Activated CD4-positive, alpha-beta T cell treated with anti-CD3 and anti-CD28 coated beads, Interleukin-2, amount 50 U/mL, for 16 hours (primary cell): ENCODE measurements at regions not wholly inside any gene's neighbourhood (a gene's known extent, or its start where the extent isn't known, plus 50 kb on each side); places are given as distances from the start of the nearest gene placed in this dataset.
"Not testable (repeated sequence)": the region's sequence is repeated elsewhere in the genome, so short reads cannot be mapped to it uniquely, and the experiment has no call there.

Source experiments
- DNase-seq: peaks from one replicate; pipeline ENCODE4 v3.0.0-alpha.2; 2020

DNA sequence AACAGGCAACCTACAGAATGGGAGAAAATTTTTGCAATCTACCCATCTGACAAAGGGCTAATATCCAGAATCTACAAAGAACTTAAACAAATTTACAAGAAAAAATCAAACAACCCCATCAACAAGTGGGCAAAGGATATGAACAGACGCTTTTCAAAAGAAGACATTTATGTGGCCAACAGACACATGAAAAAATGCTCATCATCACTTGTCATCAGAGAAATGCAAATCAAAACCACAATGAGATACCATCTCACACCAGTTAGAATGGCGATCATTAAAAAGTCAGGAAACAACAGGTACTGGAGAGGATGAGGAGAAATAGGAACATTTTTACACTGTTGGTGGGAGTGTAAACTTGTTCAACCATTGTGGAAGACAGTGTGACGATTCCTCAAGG, 321.6 kb downstream of the RPLP1 start:
- DNase-seq = not testable (repeated sequence)

DNA sequence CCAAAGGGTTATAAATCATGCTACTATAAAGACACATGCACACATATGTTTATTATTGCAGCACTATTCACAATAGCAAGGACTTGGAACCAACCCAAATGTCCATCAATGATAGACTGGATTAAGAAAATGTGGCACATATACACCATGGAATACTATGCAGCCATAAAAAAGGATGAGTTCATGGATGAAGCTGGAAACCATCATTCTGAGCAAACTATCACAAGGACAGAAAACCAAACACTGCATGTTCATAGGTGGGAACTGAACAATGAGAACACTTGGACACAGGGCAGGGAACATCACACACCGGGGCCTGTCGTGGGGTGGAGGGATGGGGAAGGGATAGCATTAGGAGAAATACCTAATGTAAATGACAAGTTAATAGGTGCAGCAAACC, 322.1 kb downstream of the RPLP1 start:
- not testable (repeated sequence) for DNase-seq

DNA sequence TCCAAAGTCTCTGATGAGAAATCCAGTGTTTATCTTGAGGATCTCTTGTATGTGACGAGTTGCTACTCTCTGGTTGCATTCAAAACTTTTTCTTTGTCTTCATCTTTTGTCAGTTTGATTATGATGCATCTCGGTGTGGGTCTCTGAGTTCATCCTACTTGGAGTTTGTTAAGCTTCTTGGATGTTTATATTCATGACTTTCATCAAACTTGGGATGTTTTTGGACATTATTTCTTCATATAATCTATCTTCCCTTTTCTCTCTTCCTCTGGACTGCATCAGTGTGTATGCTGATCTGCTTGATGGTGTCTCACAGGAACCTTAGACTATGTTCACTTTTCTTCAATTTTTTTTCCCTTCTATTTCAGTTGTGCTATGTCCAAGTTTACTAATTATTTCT, 320.4 kb downstream of the TLE3 start:
- no peak for DNase-seq

DNA sequence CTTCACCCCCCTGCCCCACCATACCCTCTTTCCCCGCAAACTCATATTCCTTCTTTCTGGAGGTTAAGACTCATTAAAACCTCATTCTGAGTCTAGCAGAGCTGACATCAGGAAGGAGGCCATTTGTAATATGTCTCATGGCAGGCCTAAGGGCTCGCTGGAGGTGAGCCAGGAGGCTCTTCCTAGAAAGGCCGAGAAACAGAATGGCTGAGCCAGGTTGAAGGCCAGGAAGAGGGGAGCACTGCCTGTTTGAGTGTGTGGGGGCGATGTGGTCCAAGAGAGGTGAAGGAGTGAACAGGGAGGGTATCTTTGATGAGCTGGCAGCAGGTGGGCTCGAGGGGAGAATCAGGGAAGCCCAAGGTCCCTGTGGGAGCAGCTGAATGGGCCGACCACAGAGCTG, 317.3 kb downstream of the TLE3 start:
- DNase-seq = no peak

DNA sequence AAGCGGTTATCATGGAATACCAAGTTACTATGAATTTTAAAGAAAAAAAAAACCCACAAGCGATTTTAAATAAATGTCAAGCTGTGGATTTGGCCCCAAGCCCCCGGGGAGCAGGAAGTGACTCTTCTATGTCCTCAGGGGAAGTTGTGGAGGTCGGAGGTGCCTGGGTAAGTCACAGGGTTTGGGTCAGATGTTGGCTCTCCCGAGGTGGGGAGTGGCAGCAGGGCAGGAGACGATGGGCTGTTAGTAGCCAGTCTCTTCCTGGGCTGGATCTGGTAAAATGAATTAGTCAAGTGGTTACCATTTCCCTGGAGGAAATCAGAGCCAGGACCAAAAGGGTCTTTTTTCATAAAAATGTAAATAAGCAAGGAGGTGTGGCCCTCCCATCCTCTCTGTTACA, 316.7 kb downstream of the TLE3 start:
- no peak for DNase-seq

DNA sequence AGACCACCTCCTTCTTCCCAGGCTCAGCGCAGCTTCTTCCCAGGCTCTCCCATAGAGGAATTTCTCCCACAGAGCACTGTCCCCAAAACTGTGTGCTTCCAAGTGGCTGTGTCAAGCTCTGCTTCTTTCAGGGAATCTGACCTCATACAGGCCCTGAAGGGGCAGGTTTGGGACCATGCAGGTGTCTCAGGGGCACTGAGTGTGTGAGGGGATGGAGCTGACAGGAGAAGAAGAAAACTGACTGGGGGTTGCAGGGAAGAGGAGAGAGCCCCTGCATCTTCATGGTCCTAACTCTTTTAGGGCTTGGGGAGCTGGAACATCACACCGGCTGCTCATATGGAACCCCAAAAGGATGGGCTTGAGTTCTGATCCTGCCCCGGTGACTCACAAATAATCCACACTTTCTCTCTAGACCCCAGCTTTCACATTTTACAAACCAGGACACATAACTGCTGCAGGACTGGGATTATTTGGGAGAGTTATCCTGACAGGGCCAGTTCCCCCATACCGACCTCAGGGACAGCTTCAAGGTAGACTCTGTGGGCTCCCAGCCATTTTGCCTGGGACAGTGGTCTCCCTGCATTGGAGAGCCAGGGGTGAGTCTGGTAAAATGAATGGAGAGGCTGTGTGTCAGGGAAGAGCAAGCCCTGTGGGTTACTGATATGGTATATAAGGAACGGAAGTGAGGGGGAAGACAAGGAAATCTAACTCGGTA, 316.1 kb downstream of the TLE3 start:
- DNase-seq = no peak

DNA sequence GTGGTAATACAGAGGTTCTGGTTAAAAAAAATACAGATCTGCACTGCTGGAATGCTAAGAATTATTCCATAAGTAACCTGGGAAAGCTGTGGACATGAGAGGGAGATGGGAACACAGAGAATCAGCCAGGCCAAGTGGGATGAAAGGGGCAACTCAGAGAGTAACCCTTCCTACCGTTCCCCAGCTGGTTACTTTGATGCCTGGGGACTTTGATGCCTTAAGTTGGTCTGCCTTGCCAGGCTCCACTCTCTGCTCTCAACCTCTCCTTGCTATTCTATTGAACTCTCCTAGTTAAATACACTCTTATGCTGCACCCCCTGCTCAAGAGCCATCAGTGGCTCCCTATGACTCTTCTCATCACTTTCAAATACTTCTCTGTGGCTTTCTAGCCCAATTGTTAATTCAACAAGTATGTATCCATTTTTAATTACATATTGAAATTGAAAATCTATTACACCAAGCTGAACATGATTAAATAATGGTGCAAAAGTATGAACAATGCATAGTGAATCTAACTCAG, 315.5 kb downstream of the TLE3 start:
- DNase-seq = no peak

DNA sequence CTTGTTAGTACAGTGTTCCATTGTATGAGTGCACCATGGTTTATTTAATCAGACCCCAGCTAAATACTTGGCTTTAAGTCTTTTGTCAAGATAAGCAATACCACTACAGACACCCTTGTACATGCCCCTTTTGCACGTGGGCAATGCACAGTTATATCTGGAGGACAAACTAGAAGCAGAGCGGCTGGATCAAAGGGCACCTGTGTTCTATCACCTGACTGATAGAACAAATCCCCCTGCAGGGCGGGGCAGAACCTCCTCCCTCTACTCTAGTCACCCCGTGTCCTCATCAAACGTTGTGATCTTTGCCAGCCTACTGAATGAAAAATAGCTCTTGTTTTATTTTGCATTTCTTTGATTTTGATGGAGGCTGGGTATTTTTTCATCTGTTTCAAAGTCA, 314.9 kb downstream of the TLE3 start:
- DNase-seq = no peak

DNA sequence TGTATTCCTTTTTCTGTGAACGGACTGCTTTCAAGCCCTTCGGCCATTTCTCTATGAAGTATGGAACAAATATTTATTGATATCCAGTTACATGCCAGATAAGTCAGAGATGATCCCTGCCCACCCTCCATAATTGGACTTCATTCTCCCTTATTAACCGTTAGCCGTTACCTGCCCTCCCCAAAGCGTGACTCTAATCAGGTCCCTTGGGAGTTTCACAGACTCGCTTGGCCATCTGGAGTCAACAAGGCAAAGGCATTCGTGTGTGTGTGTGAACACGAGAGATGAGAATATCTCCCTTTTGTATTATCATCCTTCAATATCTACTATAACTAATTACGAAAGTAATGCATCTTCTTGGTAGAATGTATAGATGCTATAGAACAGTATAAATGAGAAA, 314.5 kb downstream of the TLE3 start:
- DNase-seq = no peak

DNA sequence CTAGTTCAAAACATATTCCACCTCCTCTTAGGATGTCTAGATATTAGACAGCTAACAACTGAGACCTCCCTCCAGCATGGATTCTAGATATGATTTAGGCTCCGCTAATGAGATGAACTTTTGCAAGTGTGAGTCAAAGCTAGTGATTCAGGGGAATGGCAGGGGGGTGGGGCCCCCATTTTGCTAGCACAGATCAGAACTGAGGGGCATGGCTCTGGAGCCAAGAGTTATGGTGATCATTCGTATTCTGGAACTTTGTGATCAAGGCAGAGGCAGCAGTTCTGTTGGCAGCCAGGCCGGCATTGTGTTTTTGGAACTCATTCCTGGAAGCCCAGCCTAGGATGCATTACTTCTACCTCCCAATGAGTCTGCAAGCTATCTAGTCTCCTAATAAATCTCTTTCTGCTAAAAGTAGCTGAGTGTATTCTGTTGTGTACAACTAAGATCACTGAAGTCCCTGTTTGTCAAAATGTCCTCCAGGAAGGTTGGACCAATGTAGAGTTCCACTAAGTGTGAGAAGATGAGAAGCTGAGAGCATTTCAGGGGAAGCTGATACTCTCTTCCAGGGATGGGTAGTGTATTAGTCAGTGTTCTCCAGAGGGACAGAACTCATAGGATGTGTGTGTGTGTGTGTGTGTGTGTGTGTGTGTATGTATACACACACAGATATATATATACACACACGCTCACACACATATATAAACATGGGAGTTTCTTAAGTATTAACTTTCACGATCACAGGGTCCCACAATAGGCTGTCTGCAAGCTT, 312.7 kb downstream of the TLE3 start:
- DNase-seq = no peak

DNA sequence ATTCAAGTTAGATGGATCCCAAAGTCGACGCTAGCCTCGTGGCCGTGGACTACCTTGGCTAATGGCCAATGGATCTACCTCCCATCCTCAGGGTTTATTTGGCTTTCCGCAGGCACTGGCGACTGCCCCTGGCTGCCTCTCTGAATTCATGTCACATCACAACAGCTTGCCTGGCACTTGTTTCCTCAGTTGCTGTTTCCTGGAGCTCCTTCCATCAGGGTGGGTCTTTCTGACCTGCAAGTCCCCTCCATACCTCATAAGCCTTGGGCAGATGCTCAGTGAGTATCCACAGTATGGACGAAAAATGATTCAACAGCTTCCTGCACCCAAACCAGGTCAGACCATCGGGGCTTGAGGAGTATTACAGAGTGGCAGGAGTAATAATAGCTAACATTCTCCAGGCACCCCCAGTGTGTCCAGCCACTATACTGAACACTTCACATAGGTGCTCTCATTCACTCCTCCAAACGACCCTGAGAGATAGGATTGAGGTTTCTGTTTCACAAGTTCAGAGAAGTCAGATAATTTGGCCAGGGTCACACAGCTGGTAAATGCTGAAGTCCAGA, 311.5 kb downstream of the TLE3 start:
- DNase-seq = no peak

DNA sequence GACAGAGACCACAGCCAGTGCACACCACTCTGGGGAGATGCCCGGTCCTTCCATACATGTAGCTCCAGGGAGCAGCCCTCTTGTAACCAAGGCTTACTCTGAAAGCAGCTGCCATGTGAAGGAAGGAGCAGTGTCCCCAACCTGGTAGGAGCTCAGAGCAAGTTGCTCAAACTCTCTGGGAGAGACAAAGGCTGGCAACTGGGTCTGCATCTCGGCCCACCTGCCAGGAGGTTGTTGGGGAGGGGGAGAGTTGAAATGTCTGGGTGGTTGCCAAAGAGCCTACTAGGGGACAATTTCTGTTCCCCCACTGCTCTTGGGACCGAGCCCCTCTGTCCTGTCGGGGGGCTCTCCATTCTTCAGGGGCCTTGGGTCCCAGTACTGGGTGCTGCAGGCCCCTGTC, 309.9 kb downstream of the TLE3 start:
- no peak for DNase-seq

DNA sequence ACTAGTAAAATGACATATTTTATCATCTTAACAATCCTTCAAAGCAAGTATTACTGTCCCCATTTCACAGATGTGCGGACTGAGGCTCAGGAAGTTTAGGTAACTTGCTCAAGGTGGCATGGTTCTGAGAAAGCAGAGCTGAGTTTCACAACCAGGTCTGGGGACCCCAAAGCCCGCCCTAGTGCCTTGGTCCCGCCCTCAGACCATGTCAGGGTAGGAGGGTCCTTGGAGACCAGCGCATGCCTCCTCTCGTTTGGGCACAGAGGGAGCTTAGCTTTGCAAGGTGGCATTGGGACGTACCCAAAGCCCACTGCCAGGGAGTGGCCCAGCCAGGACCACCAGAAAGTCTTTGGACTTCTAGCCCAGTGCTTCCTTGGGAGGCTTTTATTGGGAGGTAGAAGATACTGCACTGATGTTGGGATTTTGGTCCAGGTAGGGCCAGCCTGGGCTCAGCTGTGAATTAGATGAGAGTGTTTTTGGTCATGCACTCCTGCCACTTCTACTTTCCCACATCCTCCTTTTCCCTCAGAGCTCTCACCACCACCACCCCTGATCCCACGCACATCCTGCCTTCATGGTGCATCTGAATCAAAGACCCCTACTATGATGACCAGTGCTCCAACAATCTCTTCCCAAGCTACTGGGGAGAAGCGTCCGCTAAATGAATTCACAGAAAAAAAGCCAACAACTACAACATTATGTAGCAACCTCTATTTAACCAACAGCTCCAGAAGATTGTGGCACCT, 307.9 kb downstream of the TLE3 start:
- no peak for DNase-seq

DNA sequence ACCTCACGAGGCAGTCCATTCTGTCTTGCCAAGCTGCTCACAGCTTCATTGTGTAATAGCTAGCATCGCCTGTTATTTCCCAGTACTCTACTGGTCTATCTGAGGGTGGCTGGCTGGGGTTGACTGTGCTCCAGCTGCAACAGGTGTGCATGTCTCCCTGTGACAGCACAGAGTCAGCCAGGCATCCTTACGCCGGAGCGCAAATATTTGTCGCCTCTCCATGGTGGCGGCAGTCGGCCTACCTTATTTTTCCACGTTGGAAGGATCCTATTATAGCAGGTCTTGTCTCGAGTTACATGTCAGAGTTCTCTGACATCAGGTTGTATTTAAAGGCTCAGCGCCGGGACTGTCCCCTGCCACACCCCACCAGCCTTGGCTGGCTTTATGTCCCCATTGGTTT, 307.1 kb downstream of the TLE3 start:
- DNase-seq = no peak

DNA sequence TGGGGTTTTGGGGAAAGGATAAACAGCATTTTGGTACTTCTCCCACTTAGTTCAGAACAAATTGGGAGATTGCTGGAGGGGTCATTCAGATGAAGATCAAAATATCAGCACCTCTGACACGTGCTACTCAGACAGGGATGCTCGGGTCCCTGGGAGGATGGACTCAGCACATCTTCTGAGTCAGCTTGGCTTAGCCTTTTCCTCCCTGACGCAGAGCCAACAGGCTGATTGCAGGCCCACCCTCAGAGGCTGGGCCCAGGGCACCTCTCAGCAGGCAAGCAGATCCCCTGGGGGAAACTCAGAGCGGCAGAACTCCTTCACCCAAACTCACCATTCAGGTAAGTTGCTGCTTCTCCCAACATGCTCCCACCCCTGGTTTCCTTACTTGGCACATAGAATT, 304.9 kb downstream of the TLE3 start:
- no peak for DNase-seq

DNA sequence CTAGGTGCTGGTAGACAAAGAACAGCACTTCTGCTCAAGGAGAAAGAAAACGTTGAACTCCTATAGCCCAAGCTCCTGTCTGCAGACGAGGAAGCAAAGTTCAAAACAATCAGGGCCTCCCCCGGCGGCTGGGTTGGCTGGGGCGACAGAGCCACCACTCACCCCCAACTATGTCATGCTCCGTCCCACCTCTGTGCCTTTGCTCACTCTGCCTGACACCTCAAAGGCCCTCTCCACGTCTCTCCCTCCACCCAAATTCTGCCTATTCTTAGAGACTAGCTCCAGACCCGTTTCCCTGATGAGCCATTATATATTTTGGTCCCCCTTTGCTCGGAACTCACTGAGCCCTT, 304.3 kb downstream of the TLE3 start:
- DNase-seq = no peak

DNA sequence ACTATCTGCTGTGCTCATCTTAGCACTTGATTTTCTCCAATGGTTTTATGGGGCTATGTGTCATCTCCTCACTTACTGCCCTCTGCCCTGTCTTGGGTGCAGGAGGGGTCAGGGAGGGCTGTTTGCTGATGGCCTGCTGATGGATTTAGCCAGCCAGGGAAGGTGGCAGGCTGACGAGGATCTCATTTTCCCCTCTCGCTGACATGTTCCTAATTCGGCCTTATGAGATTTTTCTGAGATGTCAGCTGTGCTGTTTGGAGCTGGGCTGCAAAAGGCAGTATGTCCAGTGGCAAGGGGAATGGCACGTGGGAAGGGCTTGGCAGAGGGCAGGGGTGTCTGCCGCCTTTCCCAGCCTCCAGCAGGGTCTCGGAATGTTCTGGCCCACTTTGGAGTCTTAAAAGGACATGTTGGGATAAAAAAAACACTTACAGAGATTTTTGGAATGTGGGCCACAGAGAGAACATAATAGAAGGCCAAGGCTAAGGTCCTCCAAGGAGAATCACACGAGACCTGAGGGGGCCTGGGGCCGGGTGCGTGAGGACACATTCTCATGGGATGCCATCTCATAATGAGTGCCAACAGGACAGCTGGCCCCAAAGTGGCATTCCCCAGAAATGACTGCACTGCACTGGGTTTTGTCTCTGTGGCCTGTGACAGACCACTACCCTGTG, 303.8 kb downstream of the TLE3 start:
- no peak for DNase-seq

DNA sequence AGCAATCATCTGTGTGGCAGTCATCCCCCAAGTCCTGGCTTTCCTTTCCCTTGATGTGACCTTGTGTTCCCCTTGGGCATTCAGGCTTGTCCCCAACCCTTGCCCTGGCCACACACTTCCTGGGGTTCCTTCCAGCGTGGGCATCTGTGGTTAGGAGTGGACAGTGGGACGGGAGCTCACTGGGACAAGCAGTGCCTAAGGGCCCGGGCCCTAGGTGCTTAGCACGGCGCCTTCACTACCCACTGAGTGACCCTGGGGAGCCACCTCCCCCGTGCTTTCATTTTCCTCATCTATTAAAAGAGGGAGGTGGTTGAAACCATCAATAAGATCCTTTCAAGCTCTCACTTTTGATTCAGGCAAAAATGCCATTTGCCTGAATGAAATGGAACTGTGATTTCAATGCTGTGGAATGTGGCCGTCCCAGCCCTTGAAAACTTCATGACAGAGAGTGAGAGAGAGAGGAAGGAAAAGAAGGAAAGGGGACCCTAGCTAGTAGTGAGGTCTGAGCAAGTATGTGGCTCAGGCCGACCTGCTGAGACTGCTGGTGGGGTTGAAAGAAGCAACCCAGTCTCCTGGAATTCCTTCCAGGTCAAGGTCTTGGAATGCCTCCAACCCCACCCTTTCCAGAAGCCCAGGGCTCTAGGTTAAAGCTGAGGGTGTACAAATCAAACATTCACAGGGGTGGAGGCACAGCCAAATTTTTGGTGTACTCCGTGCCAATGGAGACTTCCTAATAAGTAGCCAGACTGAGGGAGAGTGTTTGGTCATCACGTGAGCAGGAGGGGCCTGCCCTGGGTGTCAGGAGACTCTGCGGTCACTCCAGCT, 302.9 kb downstream of the TLE3 start:
- DNase-seq = no peak

DNA sequence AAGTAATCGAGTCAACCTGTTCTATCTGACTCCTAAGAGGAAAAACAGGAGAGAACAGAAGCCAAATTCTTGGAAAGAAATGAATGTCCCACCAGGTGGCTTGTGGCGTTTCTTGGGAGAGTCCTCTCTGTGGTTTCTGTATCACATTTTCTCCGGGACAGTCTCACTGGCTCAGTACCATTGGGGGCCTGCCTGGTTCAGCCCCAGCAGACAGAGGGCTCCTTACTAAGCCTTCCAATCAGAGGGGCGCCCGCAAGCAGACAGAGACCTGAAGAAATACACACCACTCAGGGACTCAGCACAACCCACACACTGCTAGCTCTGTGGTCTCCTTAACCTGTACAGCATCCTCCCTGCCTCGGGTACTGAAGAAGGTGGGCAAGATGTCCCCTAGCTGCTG, 302.1 kb downstream of the TLE3 start:
- no peak for DNase-seq

DNA sequence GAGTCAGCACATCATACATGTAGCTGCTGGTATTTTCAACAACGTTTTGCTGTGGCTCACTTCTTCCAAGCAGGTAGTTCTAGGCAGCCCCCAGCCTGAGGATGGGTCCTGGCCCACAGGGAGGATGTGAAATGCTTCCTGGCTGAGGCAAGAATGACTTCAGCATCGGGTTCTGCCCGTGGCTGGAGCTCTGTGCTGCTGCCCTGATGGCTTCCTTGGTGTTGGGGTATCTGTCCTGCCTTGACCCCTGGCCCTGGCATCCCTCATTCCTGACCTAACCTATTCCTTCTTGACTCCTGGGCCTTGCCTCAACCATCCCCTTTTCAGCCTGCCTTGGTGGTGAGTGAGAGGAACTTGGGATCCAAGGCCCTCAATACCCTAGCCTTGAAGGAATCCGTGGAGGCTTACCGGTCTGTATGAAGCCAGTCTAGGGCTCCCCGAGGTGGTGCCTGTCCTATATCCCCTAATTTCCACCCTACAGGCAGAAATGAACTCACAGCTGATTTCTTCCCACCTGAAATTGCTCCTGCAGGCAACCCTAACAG, 300.6 kb downstream of the TLE3 start:
- DNase-seq = no peak

DNA sequence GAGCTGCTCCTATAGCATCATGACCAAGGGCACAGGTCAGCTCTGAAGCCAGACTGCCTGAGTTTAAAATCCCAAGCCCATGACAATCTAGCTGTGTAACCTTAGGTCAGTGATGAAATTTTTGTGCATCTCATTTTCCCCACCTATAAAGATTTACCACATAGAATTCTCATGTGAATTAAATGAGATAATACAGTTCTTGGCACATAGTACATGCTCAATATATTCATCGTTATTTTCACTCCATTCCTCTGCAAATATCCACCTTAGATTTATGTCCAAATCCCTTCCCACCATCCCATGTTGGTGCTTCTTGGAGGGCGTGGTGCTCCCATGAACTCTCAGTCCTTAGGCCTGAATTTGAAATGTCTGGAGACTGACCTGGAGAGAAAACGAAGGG, 300.1 kb downstream of the TLE3 start:
- DNase-seq = no peak
